ENCODE measurements at regions not wholly inside any gene's neighbourhood (a gene's known extent, or its start where the extent isn't known, plus 50 kb on each side); places are given as distances from the start of the nearest gene placed in this dataset.
"Not testable (repeated sequence)": the region's sequence is repeated elsewhere in the genome, so short reads cannot be mapped to it uniquely, and the experiment has no call there.

GRCh38 chr5:71907001-71907588 is 188.0 kb downstream of the CARTPT start:
- no peak for DNase-seq

GRCh38 chr5:71907608-71908145 is 188.6 kb downstream of the CARTPT start:
- no peak for DNase-seq

- DNase-seq, result no peak
Observed at GRCh38 chr5:71910741-71911140, 191.7 kb downstream of the CARTPT start.

GRCh38 chr5:71912021-71912420 is 192.9 kb downstream of the CARTPT start:
- DNase-seq, result no peak

GRCh38 chr5:71914281-71914680 is 193.0 kb upstream of the MAP1B start:
- DNase-seq, result no peak

GRCh38 chr5:71922584-71923106 is 184.6 kb upstream of the MAP1B start:
- peak; percentile 94 for DNase-seq

GRCh38 chr5:71923755-71924154 is 183.5 kb upstream of the MAP1B start:
- peak; percentile 32 for DNase-seq

- peak; percentile 37 for DNase-seq
Observed at GRCh38 chr5:71924325-71924724, 182.9 kb upstream of the MAP1B start.

- peak; percentile 87 for DNase-seq
Observed at GRCh38 chr5:71924980-71925379, 182.3 kb upstream of the MAP1B start.

GRCh38 chr5:71925608-71926091 is 181.6 kb upstream of the MAP1B start:
- peak; percentile 51 for DNase-seq

GRCh38 chr5:71929003-71929402 is 178.3 kb upstream of the MAP1B start:
- DNase-seq, result no peak

- not testable (repeated sequence) for DNase-seq
Observed at GRCh38 chr5:71930554-71930953, 176.7 kb upstream of the MAP1B start.

- DNase-seq, result peak; percentile 66
Observed at GRCh38 chr5:71932131-71932654, 175.1 kb upstream of the MAP1B start.

- peak; percentile 88 for DNase-seq
Observed at GRCh38 chr5:71932655-71933338, 174.5 kb upstream of the MAP1B start.

- no peak for DNase-seq
Observed at GRCh38 chr5:71934322-71934721, 173.0 kb upstream of the MAP1B start.

- DNase-seq, result no peak
Observed at GRCh38 chr5:71937921-71938698, 169.2 kb upstream of the MAP1B start.

- no peak for DNase-seq
Observed at GRCh38 chr5:71938895-71939294, 168.4 kb upstream of the MAP1B start.

- peak; percentile 10 for DNase-seq
Observed at GRCh38 chr5:71939452-71940230, 167.6 kb upstream of the MAP1B start.

- no peak for DNase-seq
Observed at GRCh38 chr5:71943874-71944273, 163.4 kb upstream of the MAP1B start.

GRCh38 chr5:71945436-71945835 is 161.8 kb upstream of the MAP1B start:
- no peak for DNase-seq

- no peak for DNase-seq
Observed at GRCh38 chr5:71946343-71947030, 160.8 kb upstream of the MAP1B start.
